T-helper 1 cell treated with Interleukin-12 subunit alpha and Interleukin-12 subunit beta and Interleukin-4 antibody, amounts not matched to agents 30 ng/mL and 1 ng/mL, for 36 hours (primary cell): ENCODE measurements at regions not wholly inside any gene's neighbourhood (a gene's known extent, or its start where the extent isn't known, plus 50 kb on each side); places are given as distances from the start of the nearest gene placed in this dataset.

Source experiments
- intact Hi-C: fragments of 100-400 bp; cut with micrococcal nuclease; formaldehyde crosslinking; loops from one replicate; pipeline ENCODE4 v1.15.1; 2024

DNA sequence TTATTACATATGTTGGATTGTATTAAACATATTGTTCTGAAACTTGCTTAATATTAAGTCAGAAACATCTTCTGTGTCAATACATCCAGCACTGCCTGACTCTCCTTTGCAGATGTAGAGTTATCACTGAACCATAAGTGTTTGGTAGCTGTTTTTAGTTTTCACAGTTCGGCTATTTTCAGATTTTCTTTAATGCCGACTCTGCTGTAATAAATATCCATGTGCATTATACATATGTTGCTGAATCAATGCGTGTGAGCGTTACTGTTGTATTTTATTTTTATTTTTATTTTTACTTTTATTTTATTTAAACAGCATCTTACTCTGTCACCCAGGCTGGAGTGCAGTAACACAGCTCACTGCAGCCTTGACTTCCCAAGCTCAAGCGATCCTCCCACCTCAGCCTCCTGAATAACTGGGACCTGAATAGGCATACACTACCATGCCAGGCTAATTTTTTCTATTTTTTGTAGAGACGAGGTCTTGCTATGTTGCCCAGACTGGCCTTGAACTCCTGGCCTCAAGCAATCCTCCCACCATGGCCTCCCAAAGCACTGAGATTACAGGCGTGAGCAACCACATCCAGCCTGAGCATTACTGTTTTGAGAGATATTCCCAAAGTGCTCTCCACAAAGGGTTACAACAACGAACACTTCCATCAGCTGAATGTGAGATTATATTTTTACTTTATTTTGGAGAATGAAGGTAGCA is 50.7 kb upstream of the NOCT start:
- intact Hi-C loops = no loop called here

GRCh38 chr4:138963412-138963811 is 52.2 kb upstream of the NOCT start:
- intact Hi-C loops = no loop called here

- intact Hi-C loops = no loop called here
These were observed 53.9 kb upstream of the NOCT start for GRCh38 chr4:138961664-138962063.

GRCh38 chr4:138961129-138961528 is 54.5 kb upstream of the NOCT start:
- intact Hi-C loops = no loop called here

DNA sequence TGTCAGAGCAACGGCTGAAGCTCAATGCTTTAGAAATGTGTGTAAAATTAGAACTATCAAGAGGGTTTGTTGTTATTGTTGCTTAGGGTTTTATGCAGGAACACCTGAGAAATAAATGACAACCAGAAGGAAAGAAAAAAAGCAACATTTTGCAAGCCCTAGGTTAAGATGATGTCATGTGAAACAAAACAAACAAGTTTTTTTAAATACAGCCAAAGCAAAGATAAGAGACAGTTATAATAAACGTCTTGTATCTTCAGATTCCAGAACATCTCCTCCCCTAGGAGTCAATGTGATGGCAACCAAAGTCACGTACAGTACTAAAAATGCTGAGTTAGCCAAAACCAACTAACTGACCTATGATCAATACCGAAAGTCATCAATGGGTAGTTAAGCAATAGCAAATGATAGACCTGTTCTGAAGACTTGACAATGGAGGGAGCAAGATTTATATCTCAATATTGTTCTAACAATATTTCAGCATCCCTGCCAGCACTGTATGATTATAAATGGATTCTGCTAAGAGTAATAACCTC is 55.3 kb upstream of the NOCT start:
- intact Hi-C loops = no loop called here

DNA sequence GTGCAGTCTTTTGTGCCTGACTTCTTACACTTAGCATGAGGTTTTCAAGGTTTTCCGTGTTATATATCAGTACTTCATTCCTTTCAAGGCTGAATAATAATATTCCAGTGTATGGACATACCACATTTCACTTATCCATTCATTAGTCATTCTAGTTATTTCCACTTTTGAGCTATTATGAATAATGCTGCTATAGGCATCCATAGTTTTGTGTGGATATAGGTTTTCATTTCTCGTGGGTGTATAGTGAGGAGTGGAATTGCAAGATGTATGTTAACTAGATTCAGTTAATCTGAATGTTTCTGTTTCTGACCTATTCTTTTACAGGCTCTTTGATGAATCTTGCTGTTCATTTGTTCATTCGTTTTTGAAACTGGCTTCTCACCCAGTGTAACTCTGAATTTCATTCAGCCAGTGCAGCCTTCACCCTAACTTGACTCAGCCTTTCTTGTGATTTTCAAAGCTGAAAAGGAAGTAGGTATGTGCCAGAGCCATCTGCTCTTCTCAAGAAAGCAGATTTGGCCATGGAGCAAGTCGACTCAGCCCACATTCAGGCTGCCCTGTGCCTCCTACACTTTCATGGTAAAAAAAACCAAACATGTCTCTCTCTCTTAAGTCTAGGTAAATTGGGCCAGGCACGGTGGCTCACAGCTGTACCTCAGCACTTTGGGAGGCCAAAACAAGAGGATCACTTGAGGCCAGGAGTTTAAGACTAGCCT is 56.3 kb upstream of the NOCT start:
- intact Hi-C loops = no loop called here

- intact Hi-C loops = no loop called here
These were observed 57.1 kb upstream of the NOCT start for GRCh38 chr4:138958519-138958918.

DNA sequence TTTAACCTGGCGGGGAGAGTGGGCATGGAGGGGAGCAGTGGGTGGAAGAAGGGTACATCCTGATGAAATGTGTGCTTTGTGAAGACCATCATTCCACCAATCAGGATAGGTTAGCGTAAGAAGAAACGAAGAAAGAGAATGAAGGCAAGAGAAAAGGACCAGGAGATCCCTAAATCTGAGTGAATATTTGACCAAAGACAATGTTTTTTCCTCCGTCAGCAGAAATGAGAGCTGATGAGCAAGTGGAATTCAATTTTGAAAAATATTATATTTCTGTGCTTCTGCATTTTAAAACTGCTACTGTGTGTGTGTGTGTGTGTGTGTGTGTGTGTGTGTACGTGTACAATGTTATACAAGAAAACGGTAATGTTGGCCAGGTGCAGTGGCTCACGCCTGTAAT is 58.3 kb upstream of the NOCT start:
- intact Hi-C loops = no loop called here

- intact Hi-C loops = no loop called here
These were observed 61.2 kb upstream of the NOCT start for GRCh38 chr4:138954428-138954827.

DNA sequence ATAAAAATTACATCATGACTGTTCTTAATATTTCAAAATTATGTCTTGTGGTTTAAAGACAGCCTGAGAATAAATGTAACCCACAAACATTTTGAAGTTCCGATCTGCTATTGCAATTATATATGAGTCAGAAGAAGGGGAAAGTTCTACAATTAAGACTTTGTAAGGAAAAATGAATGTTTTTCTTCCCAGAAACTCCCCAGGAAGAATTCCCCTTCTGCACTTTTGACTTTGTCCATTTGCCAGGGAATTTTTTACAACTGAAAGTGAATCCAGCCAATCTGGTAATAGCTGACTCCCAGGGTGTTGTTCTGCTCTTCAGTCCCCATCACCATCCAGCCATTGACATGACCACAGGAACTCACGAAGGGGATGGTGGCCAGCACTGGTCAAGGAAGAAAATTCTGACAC is 61.6 kb upstream of the NOCT start:
- intact Hi-C loops = no loop called here

- intact Hi-C loops = no loop called here
These were observed 63.2 kb upstream of the NOCT start for GRCh38 chr4:138952411-138952810.

DNA sequence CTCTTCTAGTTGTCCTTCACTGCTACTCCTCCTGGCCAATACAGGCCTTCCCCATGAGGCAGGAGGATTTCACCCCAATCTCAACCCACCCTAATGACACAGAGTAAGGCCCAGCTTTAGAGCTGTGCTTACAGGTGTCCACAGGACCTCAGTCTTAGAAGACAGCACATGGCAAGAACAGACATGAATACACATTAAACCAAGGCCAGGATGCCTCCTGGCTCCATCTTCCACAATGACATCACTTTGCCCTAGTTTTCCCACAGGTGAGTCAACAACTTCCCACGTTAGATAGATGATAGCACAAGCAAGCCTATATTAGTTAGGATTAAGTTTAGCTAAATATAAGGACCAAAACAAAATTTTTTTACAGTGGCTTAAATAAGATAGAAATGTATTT is 63.8 kb upstream of the NOCT start:
- intact Hi-C loops = no loop called here

DNA sequence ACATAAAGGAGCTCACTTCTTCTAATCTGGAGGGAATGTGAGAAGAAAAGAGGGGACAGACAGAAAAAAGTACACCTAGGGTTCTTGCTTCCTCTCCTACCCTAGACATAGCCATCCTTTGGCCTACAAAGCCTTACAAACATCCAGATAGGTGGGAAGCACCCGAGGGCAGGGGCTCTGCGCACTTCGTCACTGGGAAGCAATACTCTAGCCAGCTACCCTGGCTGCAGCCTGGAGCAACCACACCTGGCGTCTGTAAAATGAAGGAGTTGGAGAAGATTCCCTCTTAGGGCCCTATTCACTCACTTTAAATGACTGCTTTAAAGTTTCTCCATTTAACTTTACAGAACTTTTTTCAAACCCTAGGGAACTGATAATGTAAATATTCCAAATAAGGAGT is 65.7 kb upstream of the NOCT start:
- intact Hi-C loops = no loop called here

DNA sequence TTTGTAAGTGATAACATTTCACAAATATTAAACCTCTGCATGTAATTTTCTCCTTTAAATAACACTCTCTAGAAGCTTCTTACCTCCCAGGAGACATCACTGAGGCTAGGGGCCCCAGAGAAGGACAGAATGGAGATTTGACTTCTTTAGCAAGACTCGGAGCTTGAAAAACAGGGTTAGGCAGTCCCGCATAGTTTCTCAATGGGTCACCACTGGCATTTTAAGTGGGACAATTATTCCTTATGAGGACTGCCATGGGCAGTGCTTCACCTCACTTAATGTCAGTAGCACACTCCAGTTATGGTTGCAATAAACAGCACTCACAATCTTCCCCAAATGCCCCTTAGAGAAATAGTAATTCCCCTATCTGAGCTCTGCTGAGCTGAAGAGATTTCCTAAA is 66.7 kb upstream of the NOCT start:
- intact Hi-C loops = no loop called here

- intact Hi-C loops = no loop called here
These were observed 69.3 kb upstream of the NOCT start for GRCh38 chr4:138946306-138946705.

DNA sequence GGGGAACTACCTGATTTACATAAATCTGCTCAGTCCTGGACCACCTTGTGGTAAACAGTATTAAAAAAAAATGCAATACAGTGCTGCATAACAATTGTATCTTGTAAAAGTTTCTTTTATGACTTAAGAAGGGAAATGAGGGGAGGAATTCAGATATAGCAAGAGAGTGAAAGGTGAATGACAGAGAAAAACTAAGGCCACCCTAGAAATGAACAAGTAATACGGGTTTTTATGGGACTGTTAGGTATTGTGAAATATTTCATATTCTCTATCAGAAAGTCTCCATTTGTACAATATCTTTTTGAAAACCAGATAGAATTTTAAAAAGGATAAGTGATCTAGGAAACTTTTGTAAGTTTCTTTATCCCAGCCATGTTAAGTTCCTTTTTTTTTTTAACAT is 69.7 kb upstream of the NOCT start:
- intact Hi-C loops = no loop called here

- intact Hi-C loops = no loop called here
These were observed 70.2 kb upstream of the NOCT start for GRCh38 chr4:138945401-138945800.

DNA sequence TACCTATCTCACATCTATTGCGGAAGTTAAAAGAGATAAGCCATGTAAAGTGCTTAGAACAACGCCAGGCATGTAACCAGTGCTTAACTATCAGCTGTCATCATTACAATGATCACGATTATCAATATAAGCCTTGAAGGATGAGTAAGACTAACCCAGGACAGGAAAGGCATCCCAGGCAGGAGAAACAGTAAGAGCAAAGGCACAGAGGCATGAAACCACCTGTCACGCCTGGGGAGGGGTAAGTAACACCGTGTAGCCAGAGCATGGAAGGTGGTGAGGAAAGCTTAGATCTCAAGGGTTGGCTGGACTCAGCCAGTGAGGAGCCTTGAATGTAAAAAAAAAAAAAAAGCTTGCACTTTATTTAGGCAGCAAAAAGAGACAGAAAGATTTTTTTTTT is 71.7 kb upstream of the NOCT start:
- intact Hi-C loops = no loop called here

GRCh38 chr4:138941037-138941436 is 74.5 kb upstream of the NOCT start:
- intact Hi-C loops = no loop called here

DNA sequence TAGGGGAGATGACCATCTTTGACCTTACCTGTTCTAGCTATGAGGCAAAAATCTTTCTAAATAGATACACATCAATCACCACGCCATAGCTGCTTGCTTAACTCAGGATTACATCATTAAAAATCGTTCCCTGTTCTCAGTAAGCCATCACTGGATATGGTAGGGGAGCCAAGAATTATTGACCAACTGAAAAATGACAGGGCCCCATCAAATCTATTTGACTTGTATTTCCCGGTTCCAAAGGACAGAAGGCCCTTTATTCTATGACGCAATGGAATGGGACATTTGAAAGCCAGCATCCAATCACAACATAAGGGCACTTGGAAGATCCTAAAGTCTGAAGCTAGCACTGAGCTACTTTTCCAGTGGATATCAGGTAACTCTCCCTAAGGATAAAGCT is 75.6 kb upstream of the NOCT start:
- intact Hi-C loops = no loop called here

GRCh38 chr4:138938366-138938690 is 77.3 kb upstream of the NOCT start:
- intact Hi-C loops = no loop called here

DNA sequence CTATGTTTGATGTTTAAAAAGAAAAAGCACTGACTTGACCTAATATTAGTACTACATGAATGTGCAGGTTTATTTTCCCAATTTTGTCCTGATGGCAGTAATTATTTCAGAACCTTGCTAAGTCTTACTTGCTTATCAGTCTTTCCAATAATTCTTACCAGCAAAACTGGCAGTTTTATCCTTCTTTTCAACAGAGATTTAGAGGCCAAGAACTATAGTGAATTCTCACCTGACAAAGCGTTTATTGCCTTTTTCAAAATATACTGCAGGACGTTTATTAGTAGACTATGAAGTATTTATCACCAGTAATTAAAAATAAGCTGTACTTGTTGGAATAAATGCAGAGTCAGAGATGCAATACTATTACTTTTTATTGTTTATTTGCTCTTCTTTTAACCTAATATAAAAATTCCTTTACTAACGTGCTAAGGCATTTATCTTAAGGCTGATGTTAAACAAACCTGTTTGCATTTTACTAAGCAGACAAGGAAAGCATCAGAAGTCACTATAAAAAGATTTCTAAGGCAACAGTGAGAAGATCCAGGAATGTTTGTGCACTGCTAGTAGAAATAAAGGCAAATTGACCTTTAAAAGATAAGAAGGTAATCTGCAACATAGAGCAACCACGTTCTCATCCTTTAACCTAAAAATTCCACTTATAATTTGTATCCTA is 80.3 kb upstream of the NOCT start:
- intact Hi-C loops = no loop called here

DNA sequence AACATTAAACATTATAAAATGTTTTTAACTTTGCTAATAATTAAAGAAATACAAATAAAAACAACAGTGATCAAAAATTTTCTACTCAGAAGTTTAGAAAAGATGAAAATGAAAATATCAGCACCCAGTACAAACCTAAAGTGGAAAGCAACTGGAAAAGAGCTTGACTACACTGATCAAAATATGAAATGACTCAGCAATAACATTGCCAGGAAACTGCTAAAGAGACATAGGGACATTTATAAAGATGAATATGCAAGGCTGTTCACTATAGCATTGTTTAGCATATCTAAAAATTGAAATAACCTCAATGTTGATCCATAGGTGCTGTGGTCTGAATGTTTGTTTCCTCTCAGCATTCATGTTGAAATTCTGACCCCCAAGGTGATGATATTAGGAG is 88.5 kb upstream of the NOCT start:
- intact Hi-C loops = no loop called here
